UCSD-AML1 (cell line): ENCODE measurements at regions not wholly inside any gene's neighbourhood (a gene's known extent, or its start where the extent isn't known, plus 50 kb on each side); places are given as distances from the start of the nearest gene placed in this dataset.
"Not testable (repeated sequence)": the region's sequence is repeated elsewhere in the genome, so short reads cannot be mapped to it uniquely, and the experiment has no call there.

Source experiments
- DNase-seq: peaks from one replicate; lab custom pipeline; 2025; ENCODE audit not compliant: unreplicated experiment; lab: John Stamatoyannopoulos, UW

- DNase-seq: no peak
These were observed 878.8 kb downstream of the C4orf33 start for GRCh38 chr4:129974730-129975129.

GRCh38 chr4:129978315-129978714 is 882.4 kb downstream of the C4orf33 start:
- DNase-seq: no peak

GRCh38 chr4:129988957-129989356 is 893.0 kb downstream of the C4orf33 start:
- DNase-seq: no peak

GRCh38 chr4:129994715-129995114 is 898.8 kb downstream of the C4orf33 start:
- DNase-seq: no peak

GRCh38 chr4:129998436-129999150 is 902.6 kb downstream of the C4orf33 start:
- DNase-seq: no peak

GRCh38 chr4:129999156-129999555 is 903.2 kb downstream of the C4orf33 start:
- DNase-seq: no peak

- DNase-seq: no peak
These were observed 912.5 kb downstream of the C4orf33 start for GRCh38 chr4:130008461-130008860.

GRCh38 chr4:130012806-130013205 is 916.9 kb downstream of the C4orf33 start:
- DNase-seq: not testable (repeated sequence)

GRCh38 chr4:130021706-130022105 is 925.8 kb downstream of the C4orf33 start:
- DNase-seq: no peak

GRCh38 chr4:130023088-130023487 is 927.1 kb downstream of the C4orf33 start:
- DNase-seq: no peak

- DNase-seq: no peak
These were observed 929.7 kb downstream of the C4orf33 start for GRCh38 chr4:130025701-130026100.

GRCh38 chr4:130026185-130026584 is 930.2 kb downstream of the C4orf33 start:
- no peak for DNase-seq

- DNase-seq: no peak
These were observed 932.0 kb downstream of the C4orf33 start for GRCh38 chr4:130027973-130028372.

- DNase-seq: no peak
These were observed 932.6 kb downstream of the C4orf33 start for GRCh38 chr4:130028552-130028951.

- DNase-seq: no peak
These were observed 933.5 kb downstream of the C4orf33 start for GRCh38 chr4:130029442-130029841.

- DNase-seq: no peak
These were observed 935.9 kb downstream of the C4orf33 start for GRCh38 chr4:130031858-130032257.

- DNase-seq: not testable (repeated sequence)
These were observed 937.7 kb downstream of the C4orf33 start for GRCh38 chr4:130033657-130034056.

GRCh38 chr4:130034876-130035275 is 938.9 kb downstream of the C4orf33 start:
- no peak for DNase-seq

GRCh38 chr4:130035391-130035790 is 939.4 kb downstream of the C4orf33 start:
- DNase-seq: no peak

- not testable (repeated sequence) for DNase-seq
These were observed 941.9 kb downstream of the C4orf33 start for GRCh38 chr4:130037866-130038265.

GRCh38 chr4:130038540-130038939 is 942.6 kb downstream of the C4orf33 start:
- not testable (repeated sequence) for DNase-seq

GRCh38 chr4:130043732-130044160 is 947.8 kb downstream of the C4orf33 start:
- DNase-seq: no peak
